Keratinocyte (primary cell): ENCODE measurements at regions not wholly inside any gene's neighbourhood (a gene's known extent, or its start where the extent isn't known, plus 50 kb on each side); places are given as distances from the start of the nearest gene placed in this dataset.

ENCODE experiments used
- DNase-seq: peaks from one replicate; pipeline ENCODE4 v3.0.0-alpha.2; 2011; ENCODE audit warnings: low read depth, missing footprints, low spot score
- FAIRE-seq: peaks from 2 replicates; lab custom pipeline; 2011; peaks lifted over from hg19 to GRCh38; lab: Jason Lieb, UNC
- H2AFZ ChIP-seq: 2 replicates; pipeline ENCODE4 v1.6.0; 2012; ENCODE audit warnings: low read length, control low read depth, inconsistent platforms; ENCODE audit not compliant: control insufficient read depth
- H3K27ac ChIP-seq: 2 replicates; pipeline ENCODE4 v1.5.1; 2011; ENCODE audit warnings: low read length; ENCODE audit not compliant: control insufficient read depth, insufficient read depth
- H3K27me3 ChIP-seq: 3 replicates; pipeline ENCODE4 v1.6.0; 2011; ENCODE audit warnings: low read length; ENCODE audit not compliant: control insufficient read depth, insufficient read depth; ENCODE audit errors: extremely low read depth
- H3K36me3 ChIP-seq, 2 experiments: 2 replicates in 1 of 2; 3 replicates in 1 of 2; pipeline ENCODE4 v1.5.1; 2011; ENCODE audit warnings: low read length in 2 of 2, mild to moderate bottlenecking in 1 of 2; ENCODE audit not compliant: control insufficient read depth in 2 of 2, insufficient read depth in 2 of 2; ENCODE audit errors: extremely low read depth in 1 of 2
- H3K4me1 ChIP-seq: 3 replicates; pipeline ENCODE4 v1.5.1; 2011; ENCODE audit warnings: low read length; ENCODE audit not compliant: control insufficient read depth, insufficient read depth; ENCODE audit errors: extremely low read depth
- H3K4me2 ChIP-seq: 3 replicates; pipeline ENCODE4 v1.6.0; 2011; ENCODE audit warnings: low read depth, low read length; ENCODE audit not compliant: control insufficient read depth, insufficient read depth; ENCODE audit errors: extremely low read depth
- H3K4me3 ChIP-seq, 3 experiments: fragments of 200-600 bp in 1 of 3; sonication (generic) in 1 of 3; 2 replicates in 2 of 3; 3 replicates in 1 of 3; pipeline ENCODE4 v1.5.1; 2011 to 2016; ENCODE audit warnings: low read length in 3 of 3, mild to moderate bottlenecking in 3 of 3, control low read depth in 2 of 3, inconsistent platforms in 1 of 3, low read depth in 1 of 3, mixed read lengths in 1 of 3, mixed run types in 1 of 3, moderate library complexity in 1 of 3; ENCODE audit not compliant: control insufficient read depth in 2 of 3, insufficient read depth in 2 of 3; ENCODE audit errors: extremely low read depth in 1 of 3
- H3K79me2 ChIP-seq: 2 replicates; pipeline ENCODE4 v1.6.0; 2012; ENCODE audit warnings: low read length; ENCODE audit not compliant: control insufficient read depth, insufficient read depth
- H3K9ac ChIP-seq: 3 replicates; pipeline ENCODE4 v1.6.0; 2011; ENCODE audit warnings: low read length; ENCODE audit not compliant: control insufficient read depth, insufficient read depth; ENCODE audit errors: extremely low read depth
- H3K9me1 ChIP-seq: 3 replicates; pipeline ENCODE4 v1.6.0; 2011; ENCODE audit warnings: low read length; ENCODE audit not compliant: control insufficient read depth, insufficient read depth; ENCODE audit errors: extremely low read depth
- H3K9me3 ChIP-seq: 2 replicates; pipeline ENCODE4 v1.5.1; 2012; ENCODE audit warnings: low read depth, low read length; ENCODE audit not compliant: control insufficient read depth
- H4K20me1 ChIP-seq: 3 replicates; pipeline ENCODE4 v1.6.0; 2011; ENCODE audit warnings: low read length; ENCODE audit not compliant: control insufficient read depth, insufficient read depth; ENCODE audit errors: extremely low read depth
- EZH2 ChIP-seq: IDR thresholded peaks from one replicate; pipeline ENCODE4 v1.6.1; 2012; ENCODE audit warnings: inconsistent platforms, mild to moderate bottlenecking, low read length, moderate library complexity
- dilution Hi-C: fragments of 300-500 bp; cut with MboI; formaldehyde crosslinking; loops from one replicate; pipeline ENCODE4 v1.7.0; 2020; ENCODE audit warnings: low sequenced_read_pairs; ENCODE audit not compliant: extremely low pct_ligation_motif_present
- TF ChIP-seq, protein P1 (sequence below), 3 experiments: IDR thresholded peaks in 1 of 3; conservative IDR thresholded peaks in 1 of 3; optimal IDR thresholded peaks in 1 of 3; 2 replicates in 2 of 3; 3 replicates in 1 of 3; pipeline versions ENCODE3 to v1.5.1; 2011; ENCODE audit warnings: low read length in 3 of 3, mild to moderate bottlenecking in 3 of 3, moderate library complexity in 2 of 3, control low read depth in 1 of 3, inconsistent platforms in 1 of 3; ENCODE audit not compliant: insufficient read depth in 2 of 3; ENCODE audit errors: extremely low read depth in 1 of 3

- peaks cover 13% of the 10 kb centered on the region for H3K9me3 ChIP-seq
- H3K9me1 ChIP-seq: no peaks in the 10 kb centered on the region
- no peak overlapping the region for H2AFZ ChIP-seq
- no peak overlapping the region for H3K4me3 ChIP-seq
- H3K79me2 ChIP-seq: no peaks in the 10 kb centered on the region
- TF ChIP-seq, protein P1, sequence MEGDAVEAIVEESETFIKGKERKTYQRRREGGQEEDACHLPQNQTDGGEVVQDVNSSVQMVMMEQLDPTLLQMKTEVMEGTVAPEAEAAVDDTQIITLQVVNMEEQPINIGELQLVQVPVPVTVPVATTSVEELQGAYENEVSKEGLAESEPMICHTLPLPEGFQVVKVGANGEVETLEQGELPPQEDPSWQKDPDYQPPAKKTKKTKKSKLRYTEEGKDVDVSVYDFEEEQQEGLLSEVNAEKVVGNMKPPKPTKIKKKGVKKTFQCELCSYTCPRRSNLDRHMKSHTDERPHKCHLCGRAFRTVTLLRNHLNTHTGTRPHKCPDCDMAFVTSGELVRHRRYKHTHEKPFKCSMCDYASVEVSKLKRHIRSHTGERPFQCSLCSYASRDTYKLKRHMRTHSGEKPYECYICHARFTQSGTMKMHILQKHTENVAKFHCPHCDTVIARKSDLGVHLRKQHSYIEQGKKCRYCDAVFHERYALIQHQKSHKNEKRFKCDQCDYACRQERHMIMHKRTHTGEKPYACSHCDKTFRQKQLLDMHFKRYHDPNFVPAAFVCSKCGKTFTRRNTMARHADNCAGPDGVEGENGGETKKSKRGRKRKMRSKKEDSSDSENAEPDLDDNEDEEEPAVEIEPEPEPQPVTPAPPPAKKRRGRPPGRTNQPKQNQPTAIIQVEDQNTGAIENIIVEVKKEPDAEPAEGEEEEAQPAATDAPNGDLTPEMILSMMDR (optimal IDR thresholded peaks at IDR 0.05 in 1 of 3, IDR thresholded peaks at IDR 0.05 in 1 of 3, conservative IDR thresholded peaks at IDR 0.05 in 1 of 3; ENCODE audit: extremely low read depth in 1 of 3, insufficient read depth in 2 of 3, low read length in 3 of 3): no peak
- no peak for TF ChIP-seq EZH2
- H4K20me1 ChIP-seq: no peaks in the 10 kb centered on the region
- no peak overlapping the region for H3K27ac ChIP-seq
- H3K9ac ChIP-seq: no peak overlapping the region
- H3K27me3 ChIP-seq: no peaks in the 10 kb centered on the region
- FAIRE-seq (no peak), DNase-seq (no peak)
- dilution Hi-C loops: no loop called here
- H3K36me3 ChIP-seq: no peaks in the 10 kb centered on the region
- H3K4me1 ChIP-seq: no peaks in the 10 kb centered on the region
- no peak overlapping the region for H3K4me2 ChIP-seq
Measured at GRCh38 chr22:48974443-48975315, 853.0 kb downstream of the BRD1 start.

- H3K4me1 ChIP-seq: no peaks in the 10 kb centered on the region
- H3K9me1 ChIP-seq: no peaks in the 10 kb centered on the region
- no peak for TF ChIP-seq EZH2
- TF ChIP-seq, protein P1 (optimal IDR thresholded peaks at IDR 0.05 in 1 of 3, IDR thresholded peaks at IDR 0.05 in 1 of 3, conservative IDR thresholded peaks at IDR 0.05 in 1 of 3; ENCODE audit: extremely low read depth in 1 of 3, insufficient read depth in 2 of 3, low read length in 3 of 3): no peak
- H4K20me1 ChIP-seq: no peaks in the 10 kb centered on the region
- H3K79me2 ChIP-seq: no peaks in the 10 kb centered on the region
- H2AFZ ChIP-seq: no peak overlapping the region
- H3K9me3 ChIP-seq: peaks cover 11% of the 10 kb centered on the region
- no peak overlapping the region for H3K27ac ChIP-seq
- no peak overlapping the region for H3K4me2 ChIP-seq
- no peak for DNase-seq
- no peaks in the 10 kb centered on the region for H3K27me3 ChIP-seq
- dilution Hi-C loops: no loop called here
- no peak overlapping the region for H3K4me3 ChIP-seq
- H3K9ac ChIP-seq: no peak overlapping the region
- no peaks in the 10 kb centered on the region for H3K36me3 ChIP-seq
- FAIRE-seq: no peak
Measured at GRCh38 chr22:48973694-48974041, 854.0 kb downstream of the BRD1 start.
